Stimulated activated CD8-positive, alpha-beta memory T cell treated with anti-CD3 and anti-CD28 coated beads, Interleukin-2, amount 100 ng/mL, for 1 hour (primary cell): ENCODE measurements at regions not wholly inside any gene's neighbourhood (a gene's known extent, or its start where the extent isn't known, plus 50 kb on each side); places are given as distances from the start of the nearest gene placed in this dataset.

ENCODE experiments used
- DNase-seq, 2 donors: peaks; one replicate each; pipeline ENCODE4 v3.0.0-alpha.2; 2020; ENCODE audit warnings: low read depth in 2 of 2

DNA sequence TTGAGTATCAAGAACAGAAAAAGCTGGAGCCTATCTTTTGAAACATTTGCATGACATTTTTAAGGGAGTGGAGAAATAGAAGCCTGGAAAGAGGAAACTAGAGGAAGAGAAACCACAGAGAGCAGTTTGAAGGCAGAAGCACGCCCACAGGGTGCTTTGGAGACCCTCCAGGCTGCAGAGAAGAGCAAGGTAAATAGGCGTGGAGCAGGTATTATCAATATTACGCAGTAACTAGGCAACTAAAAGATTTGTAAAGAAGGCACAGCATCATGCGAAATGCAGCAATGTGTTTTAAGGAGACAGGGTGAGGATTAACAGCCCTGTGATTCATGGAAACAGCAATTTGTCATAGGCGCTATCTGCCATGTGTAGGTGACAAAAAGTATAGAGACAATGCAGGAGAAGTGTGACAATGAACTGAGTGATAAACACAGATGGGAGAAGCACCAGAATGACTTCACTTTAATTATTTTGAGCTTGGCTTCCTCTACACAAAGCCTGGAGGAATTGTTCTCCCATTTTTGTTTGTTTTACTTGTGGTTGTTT lies 281.2 kb downstream of the BRINP1 start:
- no peak for DNase-seq

DNA sequence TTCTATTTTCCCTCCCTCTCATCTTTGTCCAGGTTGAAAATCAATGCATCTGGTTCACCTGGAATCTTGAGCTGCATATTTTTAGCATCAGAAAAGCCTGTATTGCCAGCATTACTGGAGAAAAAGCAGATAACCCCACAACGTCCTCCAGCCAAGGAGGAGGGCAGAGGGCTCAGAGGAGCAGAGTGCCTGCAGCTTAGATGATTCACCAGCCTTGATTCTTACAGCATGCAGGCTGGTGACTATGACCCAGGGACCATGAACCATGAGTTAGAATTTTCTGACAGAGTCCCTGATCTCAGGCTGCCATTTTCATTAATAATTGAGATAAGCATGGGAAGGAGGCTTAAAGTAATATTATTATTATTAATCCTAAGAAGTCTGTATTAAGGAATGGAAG lies 278.2 kb downstream of the BRINP1 start:
- DNase-seq, result no peak

DNA sequence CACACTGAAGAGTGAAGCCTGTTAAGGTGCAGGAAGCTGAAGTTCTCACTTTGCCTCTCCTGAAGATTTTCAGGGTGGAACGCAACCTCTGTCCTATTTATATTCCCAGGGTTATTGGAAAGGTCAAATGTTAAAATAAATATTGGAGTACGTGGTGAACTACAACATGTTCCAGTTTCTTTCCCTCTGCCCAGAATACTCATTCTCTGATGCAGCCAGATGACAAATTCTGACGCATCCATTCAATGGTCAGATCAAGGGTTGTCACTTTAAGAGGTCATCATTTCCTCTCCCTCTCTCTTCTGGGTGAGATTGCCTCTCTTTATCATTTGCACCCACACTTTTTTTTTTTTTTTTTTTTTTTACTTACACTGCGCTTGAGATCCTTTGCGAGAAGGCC lies 277.1 kb downstream of the BRINP1 start:
- no peak for DNase-seq

DNA sequence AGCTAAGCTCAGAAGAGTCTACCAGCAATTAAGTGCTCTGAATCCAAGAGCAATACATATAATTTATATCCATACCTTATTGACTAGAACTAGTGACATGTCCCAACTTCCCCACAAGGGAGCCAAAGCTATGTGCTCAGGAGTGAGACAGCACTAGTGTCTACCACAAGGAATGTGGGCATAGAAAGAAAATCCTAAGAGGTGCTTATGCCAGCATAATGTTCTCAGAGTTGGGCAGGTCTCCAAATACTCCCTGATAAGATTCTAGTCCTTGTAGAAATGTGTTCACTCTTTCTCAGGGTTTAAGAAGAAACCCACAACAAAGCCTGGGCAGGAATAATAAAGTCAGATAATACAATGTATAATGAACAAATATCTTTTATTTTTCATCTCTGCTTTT lies 275.1 kb downstream of the BRINP1 start:
- no peak for DNase-seq

DNA sequence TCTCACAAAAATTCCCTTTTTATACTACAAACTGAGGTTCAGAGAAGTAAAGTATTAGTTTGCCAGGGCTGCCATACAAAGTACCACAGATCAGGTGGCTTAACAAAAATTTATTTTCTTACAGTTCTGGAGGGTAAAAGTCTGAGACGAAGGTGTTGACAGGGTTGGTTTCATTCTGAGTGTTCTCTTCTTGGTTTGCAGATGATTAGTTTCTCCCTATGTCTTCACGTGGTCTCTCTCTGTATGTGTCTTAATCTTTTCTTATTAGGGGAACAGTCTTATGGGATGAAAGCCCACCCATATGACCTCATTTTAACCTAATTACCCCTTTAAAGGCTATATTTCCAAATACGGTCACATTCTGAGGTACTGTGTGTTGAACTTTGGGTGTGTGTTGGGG lies 274.2 kb downstream of the BRINP1 start:
- no peak for DNase-seq

DNA sequence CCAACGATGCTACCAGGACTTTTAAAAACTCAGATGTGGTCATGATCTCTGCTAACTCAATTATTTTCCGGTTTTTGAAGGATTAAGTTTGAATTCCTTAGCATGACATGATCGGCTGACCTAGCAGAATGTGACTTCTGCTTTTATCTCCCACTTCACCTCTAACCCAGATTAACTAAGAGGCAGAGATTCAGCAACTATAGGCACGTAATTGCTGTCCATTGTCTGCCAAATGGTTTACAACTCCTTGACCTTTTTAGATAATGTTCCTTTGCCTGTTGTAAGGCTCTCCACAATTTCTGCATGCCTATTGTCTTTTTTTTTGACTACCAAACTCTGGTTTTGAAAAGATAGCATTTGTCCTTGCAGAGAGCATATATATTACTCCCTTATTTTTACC lies 268.2 kb downstream of the BRINP1 start:
- DNase-seq, result no peak

DNA sequence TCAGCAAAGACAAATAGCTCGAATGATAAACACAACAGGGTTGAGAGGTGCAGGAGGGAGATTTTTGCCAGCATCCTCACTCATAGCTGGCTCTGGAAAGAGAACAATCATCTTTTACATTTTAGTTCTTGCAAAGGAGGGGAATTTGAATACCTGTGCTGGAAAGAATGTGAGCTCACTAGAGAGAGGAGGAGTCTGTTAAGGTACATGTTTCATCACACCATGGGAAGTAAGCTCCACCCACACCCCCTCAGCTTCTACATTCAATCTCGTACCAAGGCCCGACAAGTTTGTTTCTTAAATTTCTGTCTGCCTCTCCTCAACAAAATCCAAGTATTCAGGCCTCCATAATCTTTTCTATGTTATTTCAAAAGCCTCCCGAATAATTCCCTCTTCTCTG lies 254.6 kb downstream of the BRINP1 start:
- no peak for DNase-seq
